GM21786 (cell line): ENCODE measurements at regions not wholly inside any gene's neighbourhood (a gene's known extent, or its start where the extent isn't known, plus 50 kb on each side); places are given as distances from the start of the nearest gene placed in this dataset.
"Not testable (repeated sequence)": the region's sequence is repeated elsewhere in the genome, so short reads cannot be mapped to it uniquely, and the experiment has no call there.

ENCODE experiments used
- ATAC-seq: cut with Tn5 transposase; IDR thresholded peaks from one replicate; pipeline ENCODE4 v1.9.1; 2021; ENCODE audit not compliant: unreplicated experiment

GRCh38 chr5:60125636-60126035 lies 232.1 kb upstream of the PDE4D start:
- ATAC-seq: no peak

- no peak for ATAC-seq
Observed at GRCh38 chr5:60102961-60103693, 209.6 kb upstream of the PDE4D start.

GRCh38 chr5:60101573-60101972 lies 208.0 kb upstream of the PDE4D start:
- no peak for ATAC-seq

GRCh38 chr5:60092671-60093422 lies 199.3 kb upstream of the PDE4D start:
- no peak for ATAC-seq

- ATAC-seq: no peak
Observed at GRCh38 chr5:60086583-60086982, 193.1 kb upstream of the PDE4D start.

- no peak for ATAC-seq
Observed at GRCh38 chr5:60084226-60084625, 190.7 kb upstream of the PDE4D start.

- ATAC-seq: no peak
Observed at GRCh38 chr5:60077292-60077691, 183.8 kb upstream of the PDE4D start.

- ATAC-seq: no peak
Observed at GRCh38 chr5:60076746-60077145, 183.2 kb upstream of the PDE4D start.

- no peak for ATAC-seq
Observed at GRCh38 chr5:60066502-60066901, 173.0 kb upstream of the PDE4D start.

- no peak for ATAC-seq
Observed at GRCh38 chr5:60060389-60060788, 166.9 kb upstream of the PDE4D start.

- no peak for ATAC-seq
Observed at GRCh38 chr5:60056191-60056590, 162.7 kb upstream of the PDE4D start.

- no peak for ATAC-seq
Observed at GRCh38 chr5:60055168-60055567, 161.6 kb upstream of the PDE4D start.

- not testable (repeated sequence) for ATAC-seq
Observed at GRCh38 chr5:60041996-60042664, 148.6 kb upstream of the PDE4D start.

GRCh38 chr5:60041508-60041907 lies 148.0 kb upstream of the PDE4D start:
- ATAC-seq: not testable (repeated sequence)

GRCh38 chr5:60036192-60036938 lies 142.8 kb upstream of the PDE4D start:
- ATAC-seq: no peak

- ATAC-seq: no peak
Observed at GRCh38 chr5:60026161-60026560, 132.6 kb upstream of the PDE4D start.

GRCh38 chr5:60024104-60024503 lies 130.6 kb upstream of the PDE4D start:
- no peak for ATAC-seq

- no peak for ATAC-seq
Observed at GRCh38 chr5:60023255-60023654, 129.7 kb upstream of the PDE4D start.

GRCh38 chr5:60020457-60020856 lies 126.9 kb upstream of the PDE4D start:
- ATAC-seq: no peak

- ATAC-seq: not testable (repeated sequence)
Observed at GRCh38 chr5:60018960-60019359, 125.4 kb upstream of the PDE4D start.

GRCh38 chr5:60018091-60018490 lies 124.6 kb upstream of the PDE4D start:
- no peak for ATAC-seq
